ENCODE measurements at regions not wholly inside any gene's neighbourhood (a gene's known extent, or its start where the extent isn't known, plus 50 kb on each side); places are given as distances from the start of the nearest gene placed in this dataset.

- Histone ChIP-seq H3K36me3 (no peaks in the 10 kb centered on the region), H3K27me3 (no peaks in the 10 kb centered on the region), H3K9me3 (no peaks in the 10 kb centered on the region), H3K4me1 (no peaks in the 10 kb centered on the region), H3K27ac (no peak overlapping the region), H3K4me3 (no peak overlapping the region)
- intact Hi-C loops (cut with DNase I; ENCODE audit: low total_unique reads): no loop called here
- no peak for DNase-seq
- TF ChIP-seq, protein P1, sequence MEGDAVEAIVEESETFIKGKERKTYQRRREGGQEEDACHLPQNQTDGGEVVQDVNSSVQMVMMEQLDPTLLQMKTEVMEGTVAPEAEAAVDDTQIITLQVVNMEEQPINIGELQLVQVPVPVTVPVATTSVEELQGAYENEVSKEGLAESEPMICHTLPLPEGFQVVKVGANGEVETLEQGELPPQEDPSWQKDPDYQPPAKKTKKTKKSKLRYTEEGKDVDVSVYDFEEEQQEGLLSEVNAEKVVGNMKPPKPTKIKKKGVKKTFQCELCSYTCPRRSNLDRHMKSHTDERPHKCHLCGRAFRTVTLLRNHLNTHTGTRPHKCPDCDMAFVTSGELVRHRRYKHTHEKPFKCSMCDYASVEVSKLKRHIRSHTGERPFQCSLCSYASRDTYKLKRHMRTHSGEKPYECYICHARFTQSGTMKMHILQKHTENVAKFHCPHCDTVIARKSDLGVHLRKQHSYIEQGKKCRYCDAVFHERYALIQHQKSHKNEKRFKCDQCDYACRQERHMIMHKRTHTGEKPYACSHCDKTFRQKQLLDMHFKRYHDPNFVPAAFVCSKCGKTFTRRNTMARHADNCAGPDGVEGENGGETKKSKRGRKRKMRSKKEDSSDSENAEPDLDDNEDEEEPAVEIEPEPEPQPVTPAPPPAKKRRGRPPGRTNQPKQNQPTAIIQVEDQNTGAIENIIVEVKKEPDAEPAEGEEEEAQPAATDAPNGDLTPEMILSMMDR (IDR thresholded peaks at IDR 0.05): no peak
- no peak for TF ChIP-seq POLR2A (IDR thresholded peaks at IDR 0.05)
Measured at GRCh38 chr10:47092376-47092775, 181.1 kb downstream of the PTPN20 start.

- H3K27ac ChIP-seq: no peak overlapping the region
- H3K4me3 ChIP-seq: no peak overlapping the region
- H3K36me3 ChIP-seq: no peaks in the 10 kb centered on the region
- intact Hi-C loops (cut with DNase I; ENCODE audit: low total_unique reads): no loop called here
- DNase-seq: no peak
- H3K9me3 ChIP-seq: no peaks in the 10 kb centered on the region
- TF ChIP-seq, protein P1 (IDR thresholded peaks at IDR 0.05): no peak
- TF ChIP-seq POLR2A (IDR thresholded peaks at IDR 0.05): no peak
- no peaks in the 10 kb centered on the region for H3K4me1 ChIP-seq
- no peaks in the 10 kb centered on the region for H3K27me3 ChIP-seq
Measured at GRCh38 chr10:47092831-47093230, 181.6 kb downstream of the PTPN20 start.

- Histone ChIP-seq H3K27me3 (no peaks in the 10 kb centered on the region), H3K27ac (no peak overlapping the region)
- intact Hi-C loops (cut with DNase I; ENCODE audit: low total_unique reads): no loop called here
Measured at GRCh38 chr10:47094126-47094525, 182.9 kb downstream of the PTPN20 start.

DNA sequence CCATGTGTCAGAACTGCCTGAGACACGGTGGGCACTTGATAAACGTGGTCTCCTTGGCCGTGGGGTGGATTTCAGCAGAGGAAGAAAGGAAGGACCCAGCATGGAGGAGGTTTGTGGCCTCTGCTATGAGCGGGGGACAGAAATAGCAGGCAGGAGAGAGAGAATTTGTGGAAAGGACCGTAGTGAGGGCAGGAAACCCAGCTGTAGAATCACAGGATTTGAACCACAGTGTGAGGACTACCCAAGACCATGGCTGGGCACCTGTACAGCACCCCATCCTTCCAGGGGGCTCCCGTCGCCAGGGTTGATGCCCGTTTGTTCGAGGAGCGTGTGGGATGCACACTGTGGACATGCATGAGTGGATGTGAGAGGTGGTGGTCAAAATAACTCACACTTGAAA, 183.4 kb downstream of the PTPN20 start:
- no peaks in the 10 kb centered on the region for H3K36me3 ChIP-seq
- H3K4me3 ChIP-seq: no peak overlapping the region
- no peak for DNase-seq
- no peaks in the 10 kb centered on the region for H3K4me1 ChIP-seq
- intact Hi-C loops (cut with DNase I; ENCODE audit: low total_unique reads): no loop called here
- TF ChIP-seq POLR2A (IDR thresholded peaks at IDR 0.05): no peak
- TF ChIP-seq, protein P1 (IDR thresholded peaks at IDR 0.05): no peak
- no peaks in the 10 kb centered on the region for H3K27me3 ChIP-seq
- no peaks in the 10 kb centered on the region for H3K9me3 ChIP-seq
- H3K27ac ChIP-seq: no peak overlapping the region

More at GRCh38 chr10:47094126-47094525, 182.9 kb downstream of the PTPN20 start:
- no peak for TF ChIP-seq POLR2A (IDR thresholded peaks at IDR 0.05)
- TF ChIP-seq, protein P1 (IDR thresholded peaks at IDR 0.05): no peak
- Histone ChIP-seq H3K4me3 (no peak overlapping the region), H3K36me3 (no peaks in the 10 kb centered on the region), H3K4me1 (no peaks in the 10 kb centered on the region), H3K9me3 (no peaks in the 10 kb centered on the region)
- no peak for DNase-seq

DNA sequence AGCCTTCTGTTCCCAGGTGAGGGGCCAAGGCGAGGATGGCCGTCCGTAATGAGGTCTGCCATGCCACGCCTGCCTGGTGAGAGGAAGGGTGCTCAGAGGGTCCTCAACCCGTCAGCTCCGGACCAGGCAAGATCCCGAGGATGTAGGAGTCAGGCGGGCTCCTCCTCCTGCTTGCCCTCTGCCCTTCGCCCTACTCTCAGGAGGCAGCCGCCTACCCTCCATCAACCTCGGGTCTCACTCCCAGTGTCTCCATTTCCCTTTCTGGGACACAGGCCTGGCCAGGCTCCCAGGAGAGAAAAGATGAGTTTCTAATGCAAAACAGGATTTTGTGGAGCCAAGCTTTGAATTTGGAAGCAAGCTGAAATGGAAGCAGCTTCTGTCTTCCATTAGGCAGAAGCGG, 184.0 kb downstream of the PTPN20 start:
- no peaks in the 10 kb centered on the region for H3K36me3 ChIP-seq
- no peaks in the 10 kb centered on the region for H3K9me3 ChIP-seq
- no peak overlapping the region for H3K27ac ChIP-seq
- no peak for DNase-seq
- H3K27me3 ChIP-seq: no peaks in the 10 kb centered on the region
- no peak overlapping the region for H3K4me3 ChIP-seq
- no peak for TF ChIP-seq POLR2A (IDR thresholded peaks at IDR 0.05)
- TF ChIP-seq, protein P1 (IDR thresholded peaks at IDR 0.05): no peak
- intact Hi-C loops (cut with DNase I; ENCODE audit: low total_unique reads): no loop called here
- no peaks in the 10 kb centered on the region for H3K4me1 ChIP-seq
